ENCODE measurements at regions not wholly inside any gene's neighbourhood (a gene's known extent, or its start where the extent isn't known, plus 50 kb on each side); places are given as distances from the start of the nearest gene placed in this dataset.
"Not testable (repeated sequence)": the region's sequence is repeated elsewhere in the genome, so short reads cannot be mapped to it uniquely, and the experiment has no call there.

- DNase-seq (ENCODE audit: low spot score in 2 of 2) = no peak
- no peak for ATAC-seq
- H3K36me3 Mint-ChIP-seq = no peaks in the 10 kb centered on the region
- H3K27ac Mint-ChIP-seq = no peak overlapping the region
- H3K9me3 Mint-ChIP-seq = peaks cover 29 to 32% of the 10 kb centered on the region in 2 donors
Observed at GRCh38 chr18:30684825-30685481, 357.6 kb downstream of the DSC3 start.

GRCh38 chr18:30683836-30684235 is 358.7 kb downstream of the DSC3 start:
- DNase-seq (ENCODE audit: low spot score in 2 of 2) (no peak), ATAC-seq (no peak)
- H3K27ac Mint-ChIP-seq = no peak overlapping the region
- H3K9me3 Mint-ChIP-seq = peaks cover 27 to 29% of the 10 kb centered on the region in 2 donors
- no peaks in the 10 kb centered on the region for H3K36me3 Mint-ChIP-seq

GRCh38 chr18:30682672-30683071 is 359.9 kb downstream of the DSC3 start:
- DNase-seq (ENCODE audit: low spot score in 2 of 2) (no peak), ATAC-seq (no peak)
- H3K27ac Mint-ChIP-seq = no peak overlapping the region
- H3K36me3 Mint-ChIP-seq = no peaks in the 10 kb centered on the region
- peaks cover 19% of the 10 kb centered on the region in 2 donors for H3K9me3 Mint-ChIP-seq

- no peak for DNase-seq (ENCODE audit: low spot score in 2 of 2)
Observed at GRCh38 chr18:30679285-30679930, 363.1 kb downstream of the DSC3 start.

GRCh38 chr18:30677813-30678212 is 364.7 kb downstream of the DSC3 start:
- not testable (repeated sequence) for H3K27ac Mint-ChIP-seq; DNase-seq (ENCODE audit: low spot score in 2 of 2); ATAC-seq; H3K36me3 Mint-ChIP-seq
- H3K9me3 Mint-ChIP-seq = peaks cover 7 to 20% of the 10 kb centered on the region in 2 donors

More at GRCh38 chr18:30679285-30679930, 363.1 kb downstream of the DSC3 start:
- no peaks in the 10 kb centered on the region for H3K36me3 Mint-ChIP-seq
- H3K9me3 Mint-ChIP-seq = peaks cover 7 to 20% of the 10 kb centered on the region in 2 donors
- no peak for ATAC-seq
- no peak overlapping the region for H3K27ac Mint-ChIP-seq

- Mint-ChIP-seq H3K27ac (no peak overlapping the region), H3K36me3 (no peaks in the 10 kb centered on the region), H3K9me3 (peaks cover 5 to 15% of the 10 kb centered on the region in 2 donors)
- DNase-seq (ENCODE audit: low spot score in 2 of 2) = no peak
- no peak for ATAC-seq
Observed at GRCh38 chr18:30676053-30676480, 366.5 kb downstream of the DSC3 start.

- ATAC-seq = no peak
- Mint-ChIP-seq H3K9me3 (peaks cover 7 to 16% of the 10 kb centered on the region in 2 donors), H3K27ac (no peak overlapping the region), H3K36me3 (peaks cover 0 to 2% of the 10 kb centered on the region in 2 donors)
- no peak for DNase-seq (ENCODE audit: low spot score in 2 of 2)
Observed at GRCh38 chr18:30675493-30675892, 367.0 kb downstream of the DSC3 start.

GRCh38 chr18:30675072-30675471 is 367.5 kb downstream of the DSC3 start:
- no peak overlapping the region for H3K27ac Mint-ChIP-seq
- H3K9me3 Mint-ChIP-seq = peaks cover 11 to 17% of the 10 kb centered on the region in 2 donors
- ATAC-seq = no peak

GRCh38 chr18:30674596-30674995 is 367.9 kb downstream of the DSC3 start:
- DNase-seq (ENCODE audit: low spot score in 2 of 2) = no peak
- Mint-ChIP-seq H3K9me3 (peaks cover 11 to 17% of the 10 kb centered on the region in 2 donors), H3K27ac (no peak overlapping the region), H3K36me3 (peaks cover 0 to 5% of the 10 kb centered on the region in 2 donors)
- no peak for ATAC-seq

More at GRCh38 chr18:30675072-30675471, 367.5 kb downstream of the DSC3 start:
- H3K36me3 Mint-ChIP-seq = peaks cover 0 to 5% of the 10 kb centered on the region in 2 donors
- no peak for DNase-seq (ENCODE audit: low spot score in 2 of 2)

- not testable (repeated sequence) for H3K27ac Mint-ChIP-seq; DNase-seq (ENCODE audit: low spot score in 2 of 2); H3K36me3 Mint-ChIP-seq; ATAC-seq
- H3K9me3 Mint-ChIP-seq = peaks cover 14 to 25% of the 10 kb centered on the region in 2 donors
Observed at GRCh38 chr18:30672439-30672838, 370.1 kb downstream of the DSC3 start.

GRCh38 chr18:30658306-30658705 is 384.2 kb downstream of the DSC3 start:
- no peaks in the 10 kb centered on the region for H3K36me3 Mint-ChIP-seq

GRCh38 chr18:30652387-30652786 is 390.2 kb downstream of the DSC3 start:
- H3K36me3 Mint-ChIP-seq = no peaks in the 10 kb centered on the region
- no peak overlapping the region for H3K27ac Mint-ChIP-seq
- DNase-seq (ENCODE audit: low spot score in 2 of 2) = no peak
- ATAC-seq = no peak
- no peaks in the 10 kb centered on the region for H3K9me3 Mint-ChIP-seq

More at GRCh38 chr18:30658306-30658705, 384.2 kb downstream of the DSC3 start:
- Mint-ChIP-seq H3K9me3 (peaks cover 17 to 29% of the 10 kb centered on the region in 2 donors), H3K27ac (no peak overlapping the region)
- no peak for ATAC-seq
- DNase-seq (ENCODE audit: low spot score in 2 of 2) = no peak

- Mint-ChIP-seq H3K36me3 (no peaks in the 10 kb centered on the region), H3K9me3 (no peaks in the 10 kb centered on the region), H3K27ac (no peak overlapping the region)
- ATAC-seq (no peak), DNase-seq (ENCODE audit: low spot score in 2 of 2) (no peak)
Observed at GRCh38 chr18:30650499-30650898, 392.0 kb downstream of the DSC3 start.

- no peaks in the 10 kb centered on the region for H3K36me3 Mint-ChIP-seq
- DNase-seq (ENCODE audit: low spot score in 2 of 2) (no peak), ATAC-seq (no peak)
- H3K27ac Mint-ChIP-seq = no peak overlapping the region
- H3K9me3 Mint-ChIP-seq = peaks cover 15 to 16% of the 10 kb centered on the region in 2 donors
Observed at GRCh38 chr18:30644158-30644557, 398.4 kb downstream of the DSC3 start.

GRCh38 chr18:30639361-30639760 is 403.2 kb downstream of the DSC3 start:
- no peak overlapping the region for H3K27ac Mint-ChIP-seq
- H3K9me3 Mint-ChIP-seq = peaks cover 32 to 36% of the 10 kb centered on the region in 2 donors
- DNase-seq (ENCODE audit: low spot score in 2 of 2) (no peak), ATAC-seq (no peak)
- H3K36me3 Mint-ChIP-seq = peaks cover 0 to 4% of the 10 kb centered on the region in 2 donors

GRCh38 chr18:30634249-30634648 is 408.3 kb downstream of the DSC3 start:
- H3K9me3 Mint-ChIP-seq = peaks cover 38 to 39% of the 10 kb centered on the region in 2 donors
- peaks cover 4 to 9% of the 10 kb centered on the region in 2 donors for H3K36me3 Mint-ChIP-seq
- ATAC-seq = no peak
- no peak overlapping the region for H3K27ac Mint-ChIP-seq
- DNase-seq (ENCODE audit: low spot score in 2 of 2) = no peak

- no peak overlapping the region for H3K27ac Mint-ChIP-seq
- no peak for DNase-seq (ENCODE audit: low spot score in 2 of 2)
- H3K9me3 Mint-ChIP-seq = peaks cover 38 to 39% of the 10 kb centered on the region in 2 donors
- no peak for ATAC-seq
- peaks cover 4 to 11% of the 10 kb centered on the region in 2 donors for H3K36me3 Mint-ChIP-seq
Observed at GRCh38 chr18:30632071-30632698, 410.4 kb downstream of the DSC3 start.
